ENCODE measurements at regions not wholly inside any gene's neighbourhood (a gene's known extent, or its start where the extent isn't known, plus 50 kb on each side); places are given as distances from the start of the nearest gene placed in this dataset.

DNA sequence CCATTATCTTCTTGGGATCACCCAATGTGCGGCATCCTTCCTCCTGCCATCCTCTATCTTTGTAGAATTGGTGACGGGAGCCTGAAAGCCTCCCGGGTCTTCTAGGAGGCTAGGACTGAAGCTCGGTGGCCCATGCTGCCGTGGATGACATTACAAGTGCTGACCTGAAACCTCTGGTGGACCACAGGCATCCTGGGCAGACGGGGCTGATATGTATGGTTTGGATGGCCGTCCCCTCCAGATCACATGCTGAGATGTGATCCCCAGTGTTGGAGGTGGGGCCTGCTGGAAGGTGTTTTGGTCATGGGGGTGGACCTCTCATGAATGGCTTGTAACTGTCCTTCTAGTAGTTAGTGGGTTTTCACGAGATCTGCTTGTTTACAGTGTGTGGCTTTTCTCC is 1525.8 kb downstream of the BRD1 start:
- TF ChIP-seq POLR2A (IDR thresholded peaks at IDR 0.05; ENCODE audit: low read depth, low read length) (no peak), POLR2AphosphoS5 (IDR thresholded peaks at IDR 0.05; ENCODE audit: low read depth, low read length) (no peak), SPI1 (IDR thresholded peaks at IDR 0.05; ENCODE audit: low read depth, low read length) (no peak)

Measured in GM12891 (cell line).